Nephron (organoid): ENCODE measurements at regions not wholly inside any gene's neighbourhood (a gene's known extent, or its start where the extent isn't known, plus 50 kb on each side); places are given as distances from the start of the nearest gene placed in this dataset.

ENCODE experiments used
- H3K27ac Mint-ChIP-seq, 3 experiments: 2 replicates each; pipeline ENCODE4 v1.8.0; 2020; ENCODE audit warnings: mixed read lengths in 3 of 3, mild to moderate bottlenecking in 2 of 3, moderate library complexity in 1 of 3
- H3K27me3 Mint-ChIP-seq: 2 replicates; pipeline ENCODE4 v1.8.0; 2021; ENCODE audit warnings: low read depth, mild to moderate bottlenecking, moderate library complexity, mixed read lengths
- H3K36me3 Mint-ChIP-seq: 2 replicates; pipeline ENCODE4 v1.8.0; 2020; ENCODE audit warnings: low read depth, mixed read lengths
- H3K4me1 Mint-ChIP-seq: 2 replicates; pipeline ENCODE4 v1.8.0; 2020; ENCODE audit warnings: mixed read lengths
- H3K4me3 Mint-ChIP-seq, 3 experiments: 2 replicates each; pipeline ENCODE4 v1.8.0; 2020; ENCODE audit warnings: mild to moderate bottlenecking in 3 of 3, mixed read lengths in 3 of 3, moderate library complexity in 2 of 3
- H3K9me3 Mint-ChIP-seq: 2 replicates; pipeline ENCODE4 v1.8.0; 2020; ENCODE audit warnings: mixed read lengths
- TF ChIP-seq, protein P1 (sequence below), 3 experiments: fragments of 200-600 bp; sonication (generic); IDR thresholded peaks; one replicate each; pipeline ENCODE4 v1.5.0; 2021; ENCODE audit warnings: antibody characterized with exemption in 3 of 3; ENCODE audit not compliant: unreplicated experiment in 3 of 3

DNA sequence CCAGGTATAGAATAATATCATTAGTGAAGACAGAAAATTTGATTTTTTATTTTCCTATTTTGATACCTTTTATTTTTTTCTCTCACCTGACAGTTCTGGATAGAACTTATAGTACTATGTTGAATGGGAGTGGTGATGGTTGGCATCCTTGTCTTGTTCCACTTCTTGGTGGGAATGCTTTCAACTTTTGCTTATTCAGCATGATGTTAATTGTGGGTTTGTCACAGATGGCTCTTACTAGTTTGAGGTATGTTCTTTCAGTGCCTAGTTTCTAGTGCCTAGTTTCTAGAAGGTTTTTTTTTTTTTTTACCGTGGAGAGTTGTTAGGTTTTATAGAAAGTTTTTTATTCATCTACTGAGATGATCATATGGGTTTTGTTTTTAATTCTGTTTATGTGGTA is 516.3 kb upstream of the NOVA1 start:
- no peaks in the 10 kb centered on the region for H3K36me3 Mint-ChIP-seq
- no peaks in the 10 kb centered on the region for H3K4me1 Mint-ChIP-seq
- H3K9me3 Mint-ChIP-seq, result no peaks in the 10 kb centered on the region
- H3K4me3 Mint-ChIP-seq, result no peak overlapping the region
- TF ChIP-seq, protein P1, sequence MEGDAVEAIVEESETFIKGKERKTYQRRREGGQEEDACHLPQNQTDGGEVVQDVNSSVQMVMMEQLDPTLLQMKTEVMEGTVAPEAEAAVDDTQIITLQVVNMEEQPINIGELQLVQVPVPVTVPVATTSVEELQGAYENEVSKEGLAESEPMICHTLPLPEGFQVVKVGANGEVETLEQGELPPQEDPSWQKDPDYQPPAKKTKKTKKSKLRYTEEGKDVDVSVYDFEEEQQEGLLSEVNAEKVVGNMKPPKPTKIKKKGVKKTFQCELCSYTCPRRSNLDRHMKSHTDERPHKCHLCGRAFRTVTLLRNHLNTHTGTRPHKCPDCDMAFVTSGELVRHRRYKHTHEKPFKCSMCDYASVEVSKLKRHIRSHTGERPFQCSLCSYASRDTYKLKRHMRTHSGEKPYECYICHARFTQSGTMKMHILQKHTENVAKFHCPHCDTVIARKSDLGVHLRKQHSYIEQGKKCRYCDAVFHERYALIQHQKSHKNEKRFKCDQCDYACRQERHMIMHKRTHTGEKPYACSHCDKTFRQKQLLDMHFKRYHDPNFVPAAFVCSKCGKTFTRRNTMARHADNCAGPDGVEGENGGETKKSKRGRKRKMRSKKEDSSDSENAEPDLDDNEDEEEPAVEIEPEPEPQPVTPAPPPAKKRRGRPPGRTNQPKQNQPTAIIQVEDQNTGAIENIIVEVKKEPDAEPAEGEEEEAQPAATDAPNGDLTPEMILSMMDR (IDR thresholded peaks at IDR 0.05; ENCODE audit: unreplicated experiment in 3 of 3), result no peak
- no peak overlapping the region for H3K27ac Mint-ChIP-seq
- no peaks in the 10 kb centered on the region for H3K27me3 Mint-ChIP-seq

DNA sequence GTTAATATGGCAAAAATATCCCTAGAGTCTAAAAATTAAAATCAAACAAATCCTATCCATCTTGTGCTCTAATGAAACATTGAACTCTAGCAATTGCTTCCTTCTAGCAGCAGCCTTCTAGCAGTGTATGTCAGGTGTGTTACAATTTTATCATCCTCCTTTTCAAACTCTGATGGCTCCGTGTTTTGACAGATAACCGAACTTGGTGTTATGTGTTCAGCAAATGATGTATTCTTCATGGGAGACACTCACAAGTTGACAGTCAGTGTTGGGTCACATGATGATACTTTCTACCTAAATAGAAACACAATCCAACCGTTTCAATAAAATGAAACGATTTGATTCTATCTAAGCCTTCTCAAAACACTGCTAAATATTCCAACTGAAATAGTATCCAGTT is 525.3 kb upstream of the NOVA1 start:
- Mint-ChIP-seq H3K27me3 (no peaks in the 10 kb centered on the region), H3K4me3 (no peak overlapping the region), H3K27ac (no peak overlapping the region), H3K36me3 (no peaks in the 10 kb centered on the region), H3K4me1 (no peaks in the 10 kb centered on the region), H3K9me3 (peaks cover 10% of the 10 kb centered on the region)
- TF ChIP-seq, protein P1 (IDR thresholded peaks at IDR 0.05; ENCODE audit: unreplicated experiment in 3 of 3), result no peak

DNA sequence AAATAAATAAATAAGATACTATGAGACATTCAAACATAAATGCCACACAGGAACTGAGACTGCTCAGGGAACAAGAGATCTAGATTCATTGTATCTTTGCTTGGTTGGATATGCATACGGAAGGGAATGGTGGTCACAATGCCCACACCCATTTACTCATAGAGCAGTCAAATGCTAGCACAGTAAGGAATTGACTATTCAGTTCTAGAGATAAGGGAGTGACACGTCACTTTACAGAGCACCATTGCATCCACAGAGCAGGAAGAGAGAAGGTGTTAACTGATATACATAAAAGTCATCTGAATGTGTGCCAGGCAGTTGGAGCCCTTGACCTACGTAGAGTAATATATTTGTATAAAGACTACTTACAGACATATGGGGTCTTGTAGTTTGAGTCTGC is 530.0 kb upstream of the NOVA1 start:
- TF ChIP-seq, protein P1 (IDR thresholded peaks at IDR 0.05; ENCODE audit: unreplicated experiment in 3 of 3), result no peak
- no peak overlapping the region for H3K27ac Mint-ChIP-seq
- H3K4me1 Mint-ChIP-seq, result no peaks in the 10 kb centered on the region
- H3K36me3 Mint-ChIP-seq, result no peaks in the 10 kb centered on the region
- no peaks in the 10 kb centered on the region for H3K27me3 Mint-ChIP-seq
- H3K9me3 Mint-ChIP-seq, result peaks cover 7% of the 10 kb centered on the region
- H3K4me3 Mint-ChIP-seq, result no peak overlapping the region

DNA sequence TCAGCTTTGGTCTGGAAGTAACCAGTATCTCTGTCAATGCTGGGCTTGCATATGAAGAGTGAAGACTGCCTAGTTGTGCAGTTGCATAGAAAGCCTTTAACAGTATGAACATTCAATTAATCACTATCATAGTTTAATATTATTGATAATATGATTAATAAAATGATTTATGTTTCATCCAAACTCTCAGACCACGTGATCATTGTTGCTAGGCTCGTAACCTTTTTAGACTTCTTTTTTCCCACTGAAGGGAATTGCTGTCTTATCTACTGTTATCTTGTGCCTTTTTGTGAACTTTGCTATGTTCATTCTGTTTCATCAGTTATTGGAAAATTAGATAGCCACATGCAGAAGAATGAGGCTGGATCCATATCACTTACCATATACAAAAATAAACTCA is 536.4 kb upstream of the NOVA1 start:
- no peak overlapping the region for H3K27ac Mint-ChIP-seq
- TF ChIP-seq, protein P1 (IDR thresholded peaks at IDR 0.05; ENCODE audit: unreplicated experiment in 3 of 3), result no peak
- H3K36me3 Mint-ChIP-seq, result no peaks in the 10 kb centered on the region
- no peaks in the 10 kb centered on the region for H3K9me3 Mint-ChIP-seq
- H3K27me3 Mint-ChIP-seq, result no peaks in the 10 kb centered on the region
- no peak overlapping the region for H3K4me3 Mint-ChIP-seq
- no peaks in the 10 kb centered on the region for H3K4me1 Mint-ChIP-seq

DNA sequence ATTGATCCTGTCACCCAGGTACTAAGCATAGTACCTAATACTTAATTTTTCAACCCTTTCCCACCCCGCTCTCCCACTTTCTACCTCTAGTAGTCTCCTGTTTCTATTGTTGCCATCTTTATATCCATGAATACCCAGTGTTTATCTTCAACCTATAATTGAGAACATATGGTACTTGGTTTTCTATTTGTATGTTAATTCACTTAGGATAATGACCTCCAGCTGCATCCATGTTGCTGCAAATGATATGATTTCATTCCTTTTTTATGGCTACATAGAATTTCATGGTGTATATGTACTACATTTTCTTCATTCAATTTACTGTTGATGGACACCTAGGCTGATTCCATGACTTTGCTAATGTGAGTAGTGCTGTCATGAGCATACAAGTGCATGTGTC is 547.3 kb upstream of the NOVA1 start:
- Mint-ChIP-seq H3K4me3 (no peak overlapping the region), H3K27me3 (no peaks in the 10 kb centered on the region), H3K9me3 (no peaks in the 10 kb centered on the region), H3K27ac (no peak overlapping the region), H3K36me3 (no peaks in the 10 kb centered on the region), H3K4me1 (no peaks in the 10 kb centered on the region)
- TF ChIP-seq, protein P1 (IDR thresholded peaks at IDR 0.05; ENCODE audit: unreplicated experiment in 3 of 3), result no peak

DNA sequence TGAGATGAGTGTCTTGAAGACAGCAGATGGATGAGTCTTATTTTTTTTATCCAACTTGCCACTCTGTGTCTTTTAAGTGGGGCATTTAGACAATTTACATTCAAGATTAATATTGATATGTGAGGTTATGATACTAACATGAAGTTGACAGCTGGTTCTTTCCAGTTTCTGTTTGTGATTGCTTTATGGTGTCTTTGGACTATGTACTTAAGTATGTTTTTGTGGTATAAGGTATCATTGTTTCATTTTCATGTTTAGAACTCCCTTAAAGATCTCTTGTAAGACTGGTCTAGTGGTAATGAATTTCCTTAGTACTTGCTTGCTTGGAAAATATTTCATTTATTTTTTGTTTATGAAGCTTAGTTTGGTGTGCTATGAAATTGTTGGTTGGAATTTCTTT is 550.3 kb upstream of the NOVA1 start:
- Mint-ChIP-seq H3K27ac (no peak overlapping the region), H3K4me3 (no peak overlapping the region), H3K9me3 (no peaks in the 10 kb centered on the region), H3K36me3 (no peaks in the 10 kb centered on the region), H3K27me3 (no peaks in the 10 kb centered on the region), H3K4me1 (no peaks in the 10 kb centered on the region)
- TF ChIP-seq, protein P1 (IDR thresholded peaks at IDR 0.05; ENCODE audit: unreplicated experiment in 3 of 3), result no peak
